A549 (cell line): ENCODE measurements at regions not wholly inside any gene's neighbourhood (a gene's known extent, or its start where the extent isn't known, plus 50 kb on each side); places are given as distances from the start of the nearest gene placed in this dataset.

Experiments
- BHLHE40 ChIP-seq: IDR thresholded peaks from 2 replicates; pipeline ENCODE4 v1.6.1; 2012; ENCODE audit warnings: low read depth, low read length, inconsistent platforms
- CHD2 ChIP-seq: fragments of 150-350 bp; IDR thresholded peaks from 2 replicates; pipeline ENCODE4 v1.6.1; 2014; ENCODE audit warnings: low read length; ENCODE audit not compliant: partially characterized antibody
- JUNB ChIP-seq: fragments of >200 bp; sonication (Bioruptor Twin); formaldehyde crosslinking; IDR thresholded peaks from 2 replicates; pipeline ENCODE4 v1.6.1; 2016
- MAZ ChIP-seq: fragments of 150-350 bp; IDR thresholded peaks from 2 replicates; pipeline ENCODE4 v1.6.1; 2014; ENCODE audit warnings: antibody characterized with exemption, low read depth, low read length, borderline replicate concordance
- POLR2A ChIP-seq: IDR thresholded peaks from 2 replicates; pipeline ENCODE4 v1.6.1; 2012; ENCODE audit warnings: mild to moderate bottlenecking, low read length
- SMC3 ChIP-seq: fragments of >200 bp; sonication (Bioruptor Twin); formaldehyde crosslinking; IDR thresholded peaks from 3 replicates; pipeline ENCODE4 v1.6.1; 2018; ENCODE audit warnings: inconsistent platforms
- TF ChIP-seq, protein P1 (sequence below): fragments of >200 bp; sonication (Bioruptor Twin); formaldehyde crosslinking; IDR thresholded peaks from 3 replicates; pipeline ENCODE4 v1.5.1; 2016

DNA sequence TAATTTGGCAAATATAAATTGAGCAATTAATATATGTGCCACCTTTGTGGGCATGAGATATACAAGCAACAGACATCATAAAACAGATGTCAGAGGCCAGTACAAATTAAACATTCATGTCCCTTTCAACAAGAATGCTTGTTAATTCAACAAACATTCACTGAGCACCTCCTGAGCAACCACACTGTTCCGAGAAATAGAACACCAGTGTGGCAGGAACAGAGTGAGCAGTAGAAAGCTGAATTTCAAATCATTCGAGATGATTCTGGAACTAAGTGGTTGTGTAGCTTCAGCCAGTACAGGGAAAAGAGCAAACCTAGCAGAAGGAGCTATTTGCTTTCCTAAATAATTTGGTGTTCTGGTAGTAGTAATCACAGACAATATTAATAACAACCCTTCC, 227.7 kb downstream of the CBLN4 start:
- TF ChIP-seq POLR2A (no peak), SMC3 (no peak), MAZ (no peak), CHD2 (no peak), BHLHE40 (no peak), JUNB (no peak)
- TF ChIP-seq, protein P1, sequence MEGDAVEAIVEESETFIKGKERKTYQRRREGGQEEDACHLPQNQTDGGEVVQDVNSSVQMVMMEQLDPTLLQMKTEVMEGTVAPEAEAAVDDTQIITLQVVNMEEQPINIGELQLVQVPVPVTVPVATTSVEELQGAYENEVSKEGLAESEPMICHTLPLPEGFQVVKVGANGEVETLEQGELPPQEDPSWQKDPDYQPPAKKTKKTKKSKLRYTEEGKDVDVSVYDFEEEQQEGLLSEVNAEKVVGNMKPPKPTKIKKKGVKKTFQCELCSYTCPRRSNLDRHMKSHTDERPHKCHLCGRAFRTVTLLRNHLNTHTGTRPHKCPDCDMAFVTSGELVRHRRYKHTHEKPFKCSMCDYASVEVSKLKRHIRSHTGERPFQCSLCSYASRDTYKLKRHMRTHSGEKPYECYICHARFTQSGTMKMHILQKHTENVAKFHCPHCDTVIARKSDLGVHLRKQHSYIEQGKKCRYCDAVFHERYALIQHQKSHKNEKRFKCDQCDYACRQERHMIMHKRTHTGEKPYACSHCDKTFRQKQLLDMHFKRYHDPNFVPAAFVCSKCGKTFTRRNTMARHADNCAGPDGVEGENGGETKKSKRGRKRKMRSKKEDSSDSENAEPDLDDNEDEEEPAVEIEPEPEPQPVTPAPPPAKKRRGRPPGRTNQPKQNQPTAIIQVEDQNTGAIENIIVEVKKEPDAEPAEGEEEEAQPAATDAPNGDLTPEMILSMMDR: no peak
